ENCODE measurements at regions not wholly inside any gene's neighbourhood (a gene's known extent, or its start where the extent isn't known, plus 50 kb on each side); places are given as distances from the start of the nearest gene placed in this dataset.

GRCh38 chr18:2075499-2075898, 495.8 kb downstream of the METTL4 start:
- Histone ChIP-seq H3K36me3 (ENCODE audit: control insufficient read depth, low read depth, low read length) (no peaks in the 10 kb centered on the region), H3K27ac (ENCODE audit: low read length) (no peak overlapping the region), H3K9ac (ENCODE audit: low read length) (no peak overlapping the region), H3K27me3 (ENCODE audit: control insufficient read depth, insufficient read depth, low read length) (no peaks in the 10 kb centered on the region), H3K4me1 (ENCODE audit: control insufficient read depth, low read depth, low read length) (no peaks in the 10 kb centered on the region), H3K4me3 (ENCODE audit: low read length) (no peak overlapping the region), H3K9me3 (ENCODE audit: control insufficient read depth, low read depth, low read length) (no peaks in the 10 kb centered on the region)

GRCh38 chr18:2082676-2083075, 488.6 kb downstream of the METTL4 start:
- Histone ChIP-seq H3K27ac (ENCODE audit: low read length) (no peak overlapping the region), H3K36me3 (ENCODE audit: control insufficient read depth, low read depth, low read length) (no peaks in the 10 kb centered on the region), H3K4me3 (ENCODE audit: low read length) (no peak overlapping the region), H3K9me3 (ENCODE audit: control insufficient read depth, low read depth, low read length) (no peaks in the 10 kb centered on the region), H3K9ac (ENCODE audit: low read length) (no peak overlapping the region), H3K27me3 (ENCODE audit: control insufficient read depth, insufficient read depth, low read length) (no peaks in the 10 kb centered on the region), H3K4me1 (ENCODE audit: control insufficient read depth, low read depth, low read length) (no peaks in the 10 kb centered on the region)

- Histone ChIP-seq H3K36me3 (ENCODE audit: control insufficient read depth, low read depth, low read length) (no peaks in the 10 kb centered on the region), H3K9ac (ENCODE audit: low read length) (no peak overlapping the region), H3K27me3 (ENCODE audit: control insufficient read depth, insufficient read depth, low read length) (no peaks in the 10 kb centered on the region), H3K4me3 (ENCODE audit: low read length) (no peak overlapping the region), H3K9me3 (ENCODE audit: control insufficient read depth, low read depth, low read length) (no peaks in the 10 kb centered on the region), H3K27ac (ENCODE audit: low read length) (no peak overlapping the region), H3K4me1 (ENCODE audit: control insufficient read depth, low read depth, low read length) (no peaks in the 10 kb centered on the region)
Observed at GRCh38 chr18:2083691-2084090, 487.6 kb downstream of the METTL4 start.

- Histone ChIP-seq H3K27ac (ENCODE audit: low read length) (no peak overlapping the region), H3K4me1 (ENCODE audit: control insufficient read depth, low read depth, low read length) (peaks cover 2% of the 10 kb centered on the region), H3K4me3 (ENCODE audit: low read length) (no peak overlapping the region), H3K36me3 (ENCODE audit: control insufficient read depth, low read depth, low read length) (no peaks in the 10 kb centered on the region), H3K9me3 (ENCODE audit: control insufficient read depth, low read depth, low read length) (no peaks in the 10 kb centered on the region), H3K27me3 (ENCODE audit: control insufficient read depth, insufficient read depth, low read length) (no peaks in the 10 kb centered on the region), H3K9ac (ENCODE audit: low read length) (no peak overlapping the region)
Observed at GRCh38 chr18:2086439-2086838, 484.9 kb downstream of the METTL4 start.

- no peaks in the 10 kb centered on the region for H3K27me3 ChIP-seq (ENCODE audit: control insufficient read depth, insufficient read depth, low read length)
- H3K27ac ChIP-seq (ENCODE audit: low read length) = no peak overlapping the region
- H3K36me3 ChIP-seq (ENCODE audit: control insufficient read depth, low read depth, low read length) = no peaks in the 10 kb centered on the region
- H3K4me1 ChIP-seq (ENCODE audit: control insufficient read depth, low read depth, low read length) = peaks cover 9% of the 10 kb centered on the region
- H3K9me3 ChIP-seq (ENCODE audit: control insufficient read depth, low read depth, low read length) = no peaks in the 10 kb centered on the region
- H3K4me3 ChIP-seq (ENCODE audit: low read length) = no peak overlapping the region
- H3K9ac ChIP-seq (ENCODE audit: low read length) = no peak overlapping the region
Observed at GRCh38 chr18:2087877-2088673, 483.2 kb downstream of the METTL4 start.

GRCh38 chr18:2089396-2089795, 481.9 kb downstream of the METTL4 start:
- Histone ChIP-seq H3K4me1 (ENCODE audit: control insufficient read depth, low read depth, low read length) (peaks cover 9% of the 10 kb centered on the region), H3K4me3 (ENCODE audit: low read length) (no peak overlapping the region), H3K36me3 (ENCODE audit: control insufficient read depth, low read depth, low read length) (no peaks in the 10 kb centered on the region), H3K27me3 (ENCODE audit: control insufficient read depth, insufficient read depth, low read length) (no peaks in the 10 kb centered on the region), H3K9me3 (ENCODE audit: control insufficient read depth, low read depth, low read length) (no peaks in the 10 kb centered on the region), H3K27ac (ENCODE audit: low read length) (no peak overlapping the region), H3K9ac (ENCODE audit: low read length) (no peak overlapping the region)

GRCh38 chr18:2091937-2092336, 479.4 kb downstream of the METTL4 start:
- H3K27me3 ChIP-seq (ENCODE audit: control insufficient read depth, insufficient read depth, low read length) = no peaks in the 10 kb centered on the region
- H3K9me3 ChIP-seq (ENCODE audit: control insufficient read depth, low read depth, low read length) = no peaks in the 10 kb centered on the region
- no peaks in the 10 kb centered on the region for H3K36me3 ChIP-seq (ENCODE audit: control insufficient read depth, low read depth, low read length)
- H3K4me1 ChIP-seq (ENCODE audit: control insufficient read depth, low read depth, low read length) = peaks cover 9% of the 10 kb centered on the region
- no peak overlapping the region for H3K9ac ChIP-seq (ENCODE audit: low read length)
- no peak overlapping the region for H3K27ac ChIP-seq (ENCODE audit: low read length)
- H3K4me3 ChIP-seq (ENCODE audit: low read length) = no peak overlapping the region

GRCh38 chr18:2096551-2096950, 474.8 kb downstream of the METTL4 start:
- Histone ChIP-seq H3K36me3 (ENCODE audit: control insufficient read depth, low read depth, low read length) (no peaks in the 10 kb centered on the region), H3K27ac (ENCODE audit: low read length) (no peak overlapping the region)

GRCh38 chr18:2100694-2101213, 470.6 kb downstream of the METTL4 start:
- no peaks in the 10 kb centered on the region for H3K4me1 ChIP-seq (ENCODE audit: control insufficient read depth, low read depth, low read length)
- no peaks in the 10 kb centered on the region for H3K36me3 ChIP-seq (ENCODE audit: control insufficient read depth, low read depth, low read length)
- no peaks in the 10 kb centered on the region for H3K9me3 ChIP-seq (ENCODE audit: control insufficient read depth, low read depth, low read length)
- H3K27me3 ChIP-seq (ENCODE audit: control insufficient read depth, insufficient read depth, low read length) = no peaks in the 10 kb centered on the region
- H3K9ac ChIP-seq (ENCODE audit: low read length) = no peak overlapping the region
- H3K27ac ChIP-seq (ENCODE audit: low read length) = no peak overlapping the region
- H3K4me3 ChIP-seq (ENCODE audit: low read length) = no peak overlapping the region

More at GRCh38 chr18:2096551-2096950, 474.8 kb downstream of the METTL4 start:
- Histone ChIP-seq H3K9me3 (ENCODE audit: control insufficient read depth, low read depth, low read length) (no peaks in the 10 kb centered on the region), H3K9ac (ENCODE audit: low read length) (no peak overlapping the region), H3K4me1 (ENCODE audit: control insufficient read depth, low read depth, low read length) (peaks cover 6% of the 10 kb centered on the region), H3K27me3 (ENCODE audit: control insufficient read depth, insufficient read depth, low read length) (no peaks in the 10 kb centered on the region), H3K4me3 (ENCODE audit: low read length) (no peak overlapping the region)

GRCh38 chr18:2102022-2102421, 469.3 kb downstream of the METTL4 start:
- Histone ChIP-seq H3K27ac (ENCODE audit: low read length) (no peak overlapping the region), H3K36me3 (ENCODE audit: control insufficient read depth, low read depth, low read length) (no peaks in the 10 kb centered on the region), H3K4me3 (ENCODE audit: low read length) (no peak overlapping the region), H3K9ac (ENCODE audit: low read length) (no peak overlapping the region), H3K9me3 (ENCODE audit: control insufficient read depth, low read depth, low read length) (no peaks in the 10 kb centered on the region), H3K27me3 (ENCODE audit: control insufficient read depth, insufficient read depth, low read length) (no peaks in the 10 kb centered on the region), H3K4me1 (ENCODE audit: control insufficient read depth, low read depth, low read length) (no peaks in the 10 kb centered on the region)

GRCh38 chr18:2103299-2103698, 468.0 kb downstream of the METTL4 start:
- H3K27ac ChIP-seq (ENCODE audit: low read length) = no peak overlapping the region
- no peak overlapping the region for H3K9ac ChIP-seq (ENCODE audit: low read length)
- no peaks in the 10 kb centered on the region for H3K36me3 ChIP-seq (ENCODE audit: control insufficient read depth, low read depth, low read length)
- no peaks in the 10 kb centered on the region for H3K4me1 ChIP-seq (ENCODE audit: control insufficient read depth, low read depth, low read length)
- H3K9me3 ChIP-seq (ENCODE audit: control insufficient read depth, low read depth, low read length) = no peaks in the 10 kb centered on the region
- H3K27me3 ChIP-seq (ENCODE audit: control insufficient read depth, insufficient read depth, low read length) = no peaks in the 10 kb centered on the region
- no peak overlapping the region for H3K4me3 ChIP-seq (ENCODE audit: low read length)
